Keratinocyte (primary cell): ENCODE measurements at regions not wholly inside any gene's neighbourhood (a gene's known extent, or its start where the extent isn't known, plus 50 kb on each side); places are given as distances from the start of the nearest gene placed in this dataset.

Experiments
- DNase-seq: peaks from one replicate; pipeline ENCODE4 v3.0.0-alpha.2; 2011; ENCODE audit warnings: low read depth, missing footprints, low spot score
- FAIRE-seq: peaks from 2 replicates; lab custom pipeline; 2011; peaks lifted over from hg19 to GRCh38; lab: Jason Lieb, UNC
- H2AFZ ChIP-seq: 2 replicates; pipeline ENCODE4 v1.6.0; 2012; ENCODE audit warnings: low read length, control low read depth, inconsistent platforms; ENCODE audit not compliant: control insufficient read depth
- H3K27ac ChIP-seq: 2 replicates; pipeline ENCODE4 v1.5.1; 2011; ENCODE audit warnings: low read length; ENCODE audit not compliant: control insufficient read depth, insufficient read depth
- H3K27me3 ChIP-seq: 3 replicates; pipeline ENCODE4 v1.6.0; 2011; ENCODE audit warnings: low read length; ENCODE audit not compliant: control insufficient read depth, insufficient read depth; ENCODE audit errors: extremely low read depth
- H3K36me3 ChIP-seq, 2 experiments: 2 replicates in 1 of 2; 3 replicates in 1 of 2; pipeline ENCODE4 v1.5.1; 2011; ENCODE audit warnings: low read length in 2 of 2, mild to moderate bottlenecking in 1 of 2; ENCODE audit not compliant: control insufficient read depth in 2 of 2, insufficient read depth in 2 of 2; ENCODE audit errors: extremely low read depth in 1 of 2
- H3K4me1 ChIP-seq: 3 replicates; pipeline ENCODE4 v1.5.1; 2011; ENCODE audit warnings: low read length; ENCODE audit not compliant: control insufficient read depth, insufficient read depth; ENCODE audit errors: extremely low read depth
- H3K4me2 ChIP-seq: 3 replicates; pipeline ENCODE4 v1.6.0; 2011; ENCODE audit warnings: low read depth, low read length; ENCODE audit not compliant: control insufficient read depth, insufficient read depth; ENCODE audit errors: extremely low read depth
- H3K4me3 ChIP-seq, 3 experiments: fragments of 200-600 bp in 1 of 3; sonication (generic) in 1 of 3; 2 replicates in 2 of 3; 3 replicates in 1 of 3; pipeline ENCODE4 v1.5.1; 2011 to 2016; ENCODE audit warnings: low read length in 3 of 3, mild to moderate bottlenecking in 3 of 3, control low read depth in 2 of 3, inconsistent platforms in 1 of 3, low read depth in 1 of 3, mixed read lengths in 1 of 3, mixed run types in 1 of 3, moderate library complexity in 1 of 3; ENCODE audit not compliant: control insufficient read depth in 2 of 3, insufficient read depth in 2 of 3; ENCODE audit errors: extremely low read depth in 1 of 3
- H3K79me2 ChIP-seq: 2 replicates; pipeline ENCODE4 v1.6.0; 2012; ENCODE audit warnings: low read length; ENCODE audit not compliant: control insufficient read depth, insufficient read depth
- H3K9ac ChIP-seq: 3 replicates; pipeline ENCODE4 v1.6.0; 2011; ENCODE audit warnings: low read length; ENCODE audit not compliant: control insufficient read depth, insufficient read depth; ENCODE audit errors: extremely low read depth
- H3K9me1 ChIP-seq: 3 replicates; pipeline ENCODE4 v1.6.0; 2011; ENCODE audit warnings: low read length; ENCODE audit not compliant: control insufficient read depth, insufficient read depth; ENCODE audit errors: extremely low read depth
- H3K9me3 ChIP-seq: 2 replicates; pipeline ENCODE4 v1.5.1; 2012; ENCODE audit warnings: low read depth, low read length; ENCODE audit not compliant: control insufficient read depth
- H4K20me1 ChIP-seq: 3 replicates; pipeline ENCODE4 v1.6.0; 2011; ENCODE audit warnings: low read length; ENCODE audit not compliant: control insufficient read depth, insufficient read depth; ENCODE audit errors: extremely low read depth
- EZH2 ChIP-seq: IDR thresholded peaks from one replicate; pipeline ENCODE4 v1.6.1; 2012; ENCODE audit warnings: inconsistent platforms, mild to moderate bottlenecking, low read length, moderate library complexity
- dilution Hi-C: fragments of 300-500 bp; cut with MboI; formaldehyde crosslinking; loops from one replicate; pipeline ENCODE4 v1.7.0; 2020; ENCODE audit warnings: low sequenced_read_pairs; ENCODE audit not compliant: extremely low pct_ligation_motif_present
- TF ChIP-seq, protein P1 (sequence below), 3 experiments: IDR thresholded peaks in 1 of 3; conservative IDR thresholded peaks in 1 of 3; optimal IDR thresholded peaks in 1 of 3; 2 replicates in 2 of 3; 3 replicates in 1 of 3; pipeline versions ENCODE3 to v1.5.1; 2011; ENCODE audit warnings: low read length in 3 of 3, mild to moderate bottlenecking in 3 of 3, moderate library complexity in 2 of 3, control low read depth in 1 of 3, inconsistent platforms in 1 of 3; ENCODE audit not compliant: insufficient read depth in 2 of 3; ENCODE audit errors: extremely low read depth in 1 of 3

DNA sequence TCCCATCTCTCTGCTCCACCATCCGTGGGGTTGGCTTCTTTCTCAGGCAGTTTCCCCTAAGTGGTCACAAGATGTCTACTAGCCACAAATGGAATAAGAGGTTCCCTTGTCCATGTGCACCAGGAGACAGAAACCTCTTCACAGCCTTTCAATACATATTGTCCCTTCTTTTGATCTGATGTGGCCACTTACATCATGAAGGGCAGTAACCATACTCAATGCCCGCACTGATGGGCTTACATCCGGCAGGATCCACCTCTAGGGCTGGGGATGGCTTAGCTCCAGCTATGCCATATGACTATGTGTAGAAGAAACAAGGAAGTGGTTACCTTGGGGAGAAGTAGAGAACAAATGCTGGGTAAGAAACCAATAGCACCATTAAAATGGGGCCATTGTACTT, 64.4 kb downstream of the PLEKHG1 start:
- Histone ChIP-seq H2AFZ (no peak overlapping the region), H3K9ac (no peak overlapping the region), H3K4me1 (peaks cover 18% of the 10 kb centered on the region), H3K36me3 (no peaks in the 10 kb centered on the region), H3K4me3 (no peak overlapping the region), H4K20me1 (no peaks in the 10 kb centered on the region), H3K27ac (no peak overlapping the region), H3K9me1 (peaks cover 2% of the 10 kb centered on the region), H3K9me3 (no peaks in the 10 kb centered on the region), H3K4me2 (no peak overlapping the region), H3K79me2 (no peaks in the 10 kb centered on the region), H3K27me3 (no peaks in the 10 kb centered on the region)
- DNase-seq (no peak), FAIRE-seq (no peak)
- TF ChIP-seq, protein P1, sequence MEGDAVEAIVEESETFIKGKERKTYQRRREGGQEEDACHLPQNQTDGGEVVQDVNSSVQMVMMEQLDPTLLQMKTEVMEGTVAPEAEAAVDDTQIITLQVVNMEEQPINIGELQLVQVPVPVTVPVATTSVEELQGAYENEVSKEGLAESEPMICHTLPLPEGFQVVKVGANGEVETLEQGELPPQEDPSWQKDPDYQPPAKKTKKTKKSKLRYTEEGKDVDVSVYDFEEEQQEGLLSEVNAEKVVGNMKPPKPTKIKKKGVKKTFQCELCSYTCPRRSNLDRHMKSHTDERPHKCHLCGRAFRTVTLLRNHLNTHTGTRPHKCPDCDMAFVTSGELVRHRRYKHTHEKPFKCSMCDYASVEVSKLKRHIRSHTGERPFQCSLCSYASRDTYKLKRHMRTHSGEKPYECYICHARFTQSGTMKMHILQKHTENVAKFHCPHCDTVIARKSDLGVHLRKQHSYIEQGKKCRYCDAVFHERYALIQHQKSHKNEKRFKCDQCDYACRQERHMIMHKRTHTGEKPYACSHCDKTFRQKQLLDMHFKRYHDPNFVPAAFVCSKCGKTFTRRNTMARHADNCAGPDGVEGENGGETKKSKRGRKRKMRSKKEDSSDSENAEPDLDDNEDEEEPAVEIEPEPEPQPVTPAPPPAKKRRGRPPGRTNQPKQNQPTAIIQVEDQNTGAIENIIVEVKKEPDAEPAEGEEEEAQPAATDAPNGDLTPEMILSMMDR (optimal IDR thresholded peaks at IDR 0.05 in 1 of 3, IDR thresholded peaks at IDR 0.05 in 1 of 3, conservative IDR thresholded peaks at IDR 0.05 in 1 of 3; ENCODE audit: extremely low read depth in 1 of 3, insufficient read depth in 2 of 3, low read length in 3 of 3): no peak
- TF ChIP-seq EZH2: no peak
- dilution Hi-C loops: no loop called here

DNA sequence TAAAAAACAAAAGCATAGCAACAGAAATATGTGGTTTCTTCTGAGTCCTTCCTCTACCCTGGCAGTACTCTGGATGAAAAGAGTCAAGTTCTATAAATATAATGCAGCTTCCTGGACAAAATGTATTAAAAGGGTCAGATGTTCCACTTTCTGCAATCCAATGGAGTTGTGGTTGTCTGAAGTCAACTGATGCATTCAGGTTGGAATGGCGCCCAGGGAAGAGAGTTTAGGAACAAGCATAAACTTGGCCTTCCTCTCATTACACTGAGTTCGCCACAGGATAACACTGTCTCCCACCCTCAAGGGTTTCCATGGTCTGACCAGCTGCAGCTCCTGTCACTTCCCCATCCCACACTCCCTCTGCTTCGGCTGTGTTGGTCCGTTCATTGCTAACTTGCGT, 66.4 kb downstream of the PLEKHG1 start:
- Histone ChIP-seq H3K27me3 (no peaks in the 10 kb centered on the region), H2AFZ (no peak overlapping the region), H3K79me2 (no peaks in the 10 kb centered on the region), H3K9ac (no peak overlapping the region), H3K27ac (no peak overlapping the region), H3K36me3 (peaks cover 0 to 2% of the 10 kb centered on the region in 2 experiments), H3K9me3 (no peaks in the 10 kb centered on the region), H3K4me2 (no peak overlapping the region), H3K4me3 (no peak overlapping the region), H3K4me1 (peaks cover 15% of the 10 kb centered on the region), H3K9me1 (peaks cover 3% of the 10 kb centered on the region), H4K20me1 (no peaks in the 10 kb centered on the region)
- DNase-seq (no peak), FAIRE-seq (no peak)
- TF ChIP-seq, protein P1 (optimal IDR thresholded peaks at IDR 0.05 in 1 of 3, IDR thresholded peaks at IDR 0.05 in 1 of 3, conservative IDR thresholded peaks at IDR 0.05 in 1 of 3; ENCODE audit: extremely low read depth in 1 of 3, insufficient read depth in 2 of 3, low read length in 3 of 3): no peak
- dilution Hi-C loops: no loop called here
